ENCODE measurements at regions not wholly inside any gene's neighbourhood (a gene's known extent, or its start where the extent isn't known, plus 50 kb on each side); places are given as distances from the start of the nearest gene placed in this dataset.

- TF ChIP-seq EZH2phosphoT487 (IDR thresholded peaks at IDR 0.05; ENCODE audit: borderline replicate concordance, low read depth, low read length) (no peak), CTCF (conservative IDR thresholded peaks at IDR 0.05; ENCODE audit: low read length) (no peak)
- no peak overlapping the region for H3K4me2 ChIP-seq (ENCODE audit: low read length)
Observed at GRCh38 chr12:93198086-93198485, 179.6 kb upstream of the NUDT4 start.

GRCh38 chr12:93199831-93200236 lies 177.9 kb upstream of the NUDT4 start:
- Histone ChIP-seq H4K20me1 (ENCODE audit: insufficient read depth, low read length) (no peaks in the 10 kb centered on the region), H3K9me2 (ENCODE audit: insufficient read depth, low read length) (no peaks in the 10 kb centered on the region), H3K79me2 (ENCODE audit: insufficient read depth, low read depth, low read length) (no peaks in the 10 kb centered on the region), H2AFZ (ENCODE audit: low read length) (no peak overlapping the region), H3K4me3 (ENCODE audit: low read depth, low read length, poor library complexity, severe bottlenecking) (no peak overlapping the region), H3K9me3 (ENCODE audit: low read length) (no peaks in the 10 kb centered on the region), H3K4me1 (ENCODE audit: insufficient read depth, low read length, poor library complexity, severe bottlenecking) (no peaks in the 10 kb centered on the region), H3K36me3 (ENCODE audit: insufficient read depth, low read length) (no peaks in the 10 kb centered on the region), H3K4me2 (ENCODE audit: low read length) (no peak overlapping the region), H3K27ac (ENCODE audit: low read depth, low read length, poor library complexity, severe bottlenecking) (no peak overlapping the region)
- intact Hi-C loops (cut with micrococcal nuclease; ENCODE audit: unreplicated experiment) = no loop called here
- CTCF ChIA-PET (ENCODE audit: unreplicated experiment) = no interaction called here
- DNase-seq (ENCODE audit: low spot score) = no peak
- TF ChIP-seq CTCF (conservative IDR thresholded peaks at IDR 0.05; ENCODE audit: low read length) = no peak
- no peak for TF ChIP-seq EZH2phosphoT487 (IDR thresholded peaks at IDR 0.05; ENCODE audit: borderline replicate concordance, low read depth, low read length)
- POLR2A ChIA-PET = interaction anchor here (0.6 kb wide), 1 partner anchor 216 kb away, joined by 3 read pairs; no protein-coding TSS in a partner anchor
- no TSS peak for BruUV-seq (replicated peaks)

More at GRCh38 chr12:93198086-93198485, 179.6 kb upstream of the NUDT4 start:
- Histone ChIP-seq H4K20me1 (ENCODE audit: insufficient read depth, low read length) (no peaks in the 10 kb centered on the region), H3K4me3 (ENCODE audit: low read depth, low read length, poor library complexity, severe bottlenecking) (no peak overlapping the region), H3K79me2 (ENCODE audit: insufficient read depth, low read depth, low read length) (no peaks in the 10 kb centered on the region), H3K9me3 (ENCODE audit: low read length) (0 out of 2 replicates have a peak, but pooled peaks cover 15% of the 10 kb centered on the region), H2AFZ (ENCODE audit: low read length) (no peak overlapping the region), H3K27ac (ENCODE audit: low read depth, low read length, poor library complexity, severe bottlenecking) (no peak overlapping the region), H3K9me2 (ENCODE audit: insufficient read depth, low read length) (no peaks in the 10 kb centered on the region), H3K36me3 (ENCODE audit: insufficient read depth, low read length) (no peaks in the 10 kb centered on the region), H3K4me1 (ENCODE audit: insufficient read depth, low read length, poor library complexity, severe bottlenecking) (no peaks in the 10 kb centered on the region)
- BruUV-seq (replicated peaks) = no TSS peak
- intact Hi-C loops (cut with micrococcal nuclease; ENCODE audit: unreplicated experiment) = no loop called here
- POLR2A ChIA-PET = no interaction called here
- CTCF ChIA-PET (ENCODE audit: unreplicated experiment) = no interaction called here
- no peak for DNase-seq (ENCODE audit: low spot score)

- H3K4me3 ChIP-seq (ENCODE audit: low read depth, low read length, poor library complexity, severe bottlenecking) = no peak overlapping the region
- no peaks in the 10 kb centered on the region for H4K20me1 ChIP-seq (ENCODE audit: insufficient read depth, low read length)
- intact Hi-C loops (cut with micrococcal nuclease; ENCODE audit: unreplicated experiment) = no loop called here
- no peak for DNase-seq (ENCODE audit: low spot score)
- no peaks in the 10 kb centered on the region for H3K36me3 ChIP-seq (ENCODE audit: insufficient read depth, low read length)
- no peaks in the 10 kb centered on the region for H3K4me1 ChIP-seq (ENCODE audit: insufficient read depth, low read length, poor library complexity, severe bottlenecking)
- H3K9me3 ChIP-seq (ENCODE audit: low read length) = no peaks in the 10 kb centered on the region
- H3K4me2 ChIP-seq (ENCODE audit: low read length) = no peak overlapping the region
- no peaks in the 10 kb centered on the region for H3K79me2 ChIP-seq (ENCODE audit: insufficient read depth, low read depth, low read length)
- no TSS peak for BruUV-seq (replicated peaks)
- no peak overlapping the region for H2AFZ ChIP-seq (ENCODE audit: low read length)
- TF ChIP-seq EZH2phosphoT487 (IDR thresholded peaks at IDR 0.05; ENCODE audit: borderline replicate concordance, low read depth, low read length) (no peak), CTCF (conservative IDR thresholded peaks at IDR 0.05; ENCODE audit: low read length) (no peak)
- no peak overlapping the region for H3K27ac ChIP-seq (ENCODE audit: low read depth, low read length, poor library complexity, severe bottlenecking)
- POLR2A ChIA-PET = interaction anchor here (0.6 to 0.7 kb wide), 2 partner anchors 60 to 217 kb away, joined by 3 to 4 read pairs; no protein-coding TSS in a partner anchor
- CTCF ChIA-PET (ENCODE audit: unreplicated experiment) = interaction anchor here (0.6 kb wide), 1 partner anchor 130 kb away, joined by 3 read pairs; no protein-coding TSS in a partner anchor
- no peaks in the 10 kb centered on the region for H3K9me2 ChIP-seq (ENCODE audit: insufficient read depth, low read length)
Observed at GRCh38 chr12:93200291-93200917, 177.3 kb upstream of the NUDT4 start.

Data from OCI-LY7 (cell line).